ENCODE measurements at regions not wholly inside any gene's neighbourhood (a gene's known extent, or its start where the extent isn't known, plus 50 kb on each side); places are given as distances from the start of the nearest gene placed in this dataset.

GRCh38 chr7:46288010-46288409, 366.9 kb upstream of the IGFBP3 start:
- TF ChIP-seq CTCF (IDR thresholded peaks at IDR 0.05; ENCODE audit: extremely low read depth, missing control alignments): no peak
- no peak for DNase-seq (ENCODE audit: low spot score)

- no peak for DNase-seq (ENCODE audit: low spot score)
- TF ChIP-seq CTCF (IDR thresholded peaks at IDR 0.05; ENCODE audit: extremely low read depth, missing control alignments): no peak
These were observed 365.9 kb upstream of the IGFBP3 start for GRCh38 chr7:46286957-46287356.

GRCh38 chr7:46286356-46286755, 365.3 kb upstream of the IGFBP3 start:
- no peak for TF ChIP-seq CTCF (IDR thresholded peaks at IDR 0.05; ENCODE audit: extremely low read depth, missing control alignments)
- no peak for DNase-seq (ENCODE audit: low spot score)

GRCh38 chr7:46285878-46286277, 364.8 kb upstream of the IGFBP3 start:
- DNase-seq (ENCODE audit: low spot score): no peak
- no peak for TF ChIP-seq CTCF (IDR thresholded peaks at IDR 0.05; ENCODE audit: extremely low read depth, missing control alignments)

- TF ChIP-seq CTCF (IDR thresholded peaks at IDR 0.05; ENCODE audit: extremely low read depth, missing control alignments): no peak
- DNase-seq (ENCODE audit: low spot score): no peak
These were observed 362.8 kb upstream of the IGFBP3 start for GRCh38 chr7:46283852-46284251.

- TF ChIP-seq CTCF (IDR thresholded peaks at IDR 0.05; ENCODE audit: extremely low read depth, missing control alignments): no peak
- DNase-seq (ENCODE audit: low spot score): no peak
These were observed 361.1 kb upstream of the IGFBP3 start for GRCh38 chr7:46282155-46282554.

GRCh38 chr7:46281071-46281470, 360.0 kb upstream of the IGFBP3 start:
- no peak for TF ChIP-seq CTCF (IDR thresholded peaks at IDR 0.05; ENCODE audit: extremely low read depth, missing control alignments)
- no peak for DNase-seq (ENCODE audit: low spot score)
